ENCODE measurements at regions not wholly inside any gene's neighbourhood (a gene's known extent, or its start where the extent isn't known, plus 50 kb on each side); places are given as distances from the start of the nearest gene placed in this dataset.

GRCh38 chr6:135568379-135568778, 70.8 kb upstream of the AHI1 start:
- TF ChIP-seq CTCF (IDR thresholded peaks at IDR 0.05; ENCODE audit: low read length) (no peak), EZH2 (IDR thresholded peaks at IDR 0.05; ENCODE audit: borderline replicate concordance, low read length) (no peak)

Measured in OCI-LY1 (cell line).